Heart left ventricle (tissue), 16 donors: ENCODE measurements at regions not wholly inside any gene's neighbourhood (a gene's known extent, or its start where the extent isn't known, plus 50 kb on each side); places are given as distances from the start of the nearest gene placed in this dataset.

Experiments used
- ATAC-seq, 4 donors: fragments of 200-7000 bp; cut with Tn5 transposase; one replicate each; pipeline ENCODE4 v1.9.1; 2020 to 2022; ENCODE audit warnings: moderate library complexity in 4 of 4, mild to moderate bottlenecking in 3 of 4, moderate number of reproducible peaks in 1 of 4
- DNase-seq, 5 donors: peaks; one replicate each; pipeline ENCODE4 v3.0.0-alpha.2; 2020
- H3K27ac ChIP-seq, 12 donors: fragments of 200-600 bp; sonication (generic) in 4 of 12; one replicate each; pipeline versions ENCODE4 v1.5.0 to v1.8.0; 2016 to 2022; ENCODE audit warnings: mild to moderate bottlenecking in 2 of 12
- H3K27me3 ChIP-seq, 9 donors: fragments of 200-600 bp; sonication (generic) in 2 of 9; one replicate each; pipeline versions ENCODE4 v1.5.1 to v1.8.0; 2016 to 2022; ENCODE audit warnings: mild to moderate bottlenecking in 3 of 9
- H3K36me3 ChIP-seq, 9 donors: fragments of 200-600 bp; sonication (generic) in 2 of 9; one replicate each; pipeline versions ENCODE4 v1.5.0 to v1.8.0; 2018 to 2022; ENCODE audit warnings: mild to moderate bottlenecking in 2 of 9
- H3K4me1 ChIP-seq, 12 donors: fragments of 200-600 bp; sonication (generic) in 4 of 12; one replicate each; pipeline versions ENCODE4 v1.5.0 to v1.8.0; 2016 to 2022; ENCODE audit warnings: mild to moderate bottlenecking in 3 of 12
- H3K4me3 ChIP-seq, 12 donors: fragments of 200-600 bp; sonication (generic) in 4 of 12; one replicate each; pipeline versions ENCODE4 v1.5.0 to v1.8.0; 2017 to 2022; ENCODE audit warnings: mild to moderate bottlenecking in 9 of 12, moderate library complexity in 4 of 12
- H3K9me3 ChIP-seq, 12 donors: fragments of 200-600 bp; sonication (generic) in 4 of 12; one replicate each; pipeline versions ENCODE4 v1.5.0 to v1.8.0; 2016 to 2022; ENCODE audit warnings: mild to moderate bottlenecking in 1 of 12
- POLR2A ChIP-seq, 2 donors: fragments of 450-650 bp; IDR thresholded peaks; one replicate each; pipeline ENCODE4 v1.6.1; 2017; ENCODE audit warnings: antibody characterized with exemption in 2 of 2, mild to moderate bottlenecking in 2 of 2, moderate library complexity in 2 of 2
- whole genome bisulfite sequencing, 4 donors: extraction: QIAGEN DNeasy Blood & Tissue Kit in 2 of 4; methylation state at CpG; one replicate each; pipeline versions ENCODE4 v1.1.5 to v1.1.7; 2013 to 2018; 5-methylcytosine and 5-hydroxymethylcytosine counted together
- intact Hi-C, 10 donors: fragments of 100-400 bp; cut with DNase I; formaldehyde crosslinking; loops; one replicate each; pipeline versions ENCODE4 v1.11.1 to v1.14.2; 2022
- TF ChIP-seq, protein P1 (sequence below), 12 donors: fragments of 200-600 bp; sonication (generic) in 4 of 12; IDR thresholded peaks; one replicate each; pipeline versions ENCODE4 v1.5.0 to v1.8.0; 2018 to 2022; ENCODE audit warnings: antibody characterized with exemption in 12 of 12, mild to moderate bottlenecking in 5 of 12
- donor health status: ischemic (EF 13 %, LVEDD 7.1; RV severe dilation, severe dysfunction).
- donor health status: healthy with polysubstance abuse.
- donor health status: DM: no; HTN: yes; CAD: no.
- donor health status: DM: no; HTN: no; CAD: no.
- donor health status: ischemic (EF 25% LVEDD 6.9; RV normal size, moderate dysfunction).
- donor health status: ischemic (EF 25% LVEDD 5.7; RV mildly dilated, moderate dysfunction).
- donor health status: healthy.
- donor health status: DM: yes; HTN: yes; CAD: no.
- donor health status: ischemic (EF 35%, LVEDD 5.7; RV mildly dilated, moderate dysfunction).
- donor health status: nonischemic (EF 11% LVEDD 7.7; RV severe dilation, severe dysfunction).
- donor health status: DM: yes; HTN: yes; CAD: no.
- donor health status: PGD.
- donor health status: ischemic (EF 29% LVEDD 5.4; RV normal size, mild dysfunction).
- donor health status: nonischemic (EF 23%, LVEDD 6.1; RV moderate dilation, normal function).

DNA sequence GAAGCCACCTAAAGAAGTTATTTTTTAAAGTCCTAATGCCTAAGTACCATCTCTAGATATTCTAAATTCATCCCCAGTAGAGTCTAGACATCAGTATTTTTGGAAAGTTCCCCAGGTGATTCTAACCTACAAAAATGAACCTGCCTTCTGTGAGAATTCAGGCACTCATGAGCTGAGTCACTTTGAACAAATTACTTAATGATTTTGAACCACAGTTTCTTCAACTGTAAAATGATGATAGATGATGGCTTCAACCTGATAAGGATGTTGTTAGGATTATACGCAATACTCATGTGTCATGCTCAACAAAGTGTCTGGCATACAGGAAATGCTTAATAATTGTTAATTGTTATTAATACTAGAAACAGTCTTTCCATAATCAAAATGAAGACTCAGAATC lies 82.8 kb upstream of the OR5AK2 start:
- no peak for TF ChIP-seq POLR2A (IDR thresholded peaks at IDR 0.05)
- TF ChIP-seq, protein P1, sequence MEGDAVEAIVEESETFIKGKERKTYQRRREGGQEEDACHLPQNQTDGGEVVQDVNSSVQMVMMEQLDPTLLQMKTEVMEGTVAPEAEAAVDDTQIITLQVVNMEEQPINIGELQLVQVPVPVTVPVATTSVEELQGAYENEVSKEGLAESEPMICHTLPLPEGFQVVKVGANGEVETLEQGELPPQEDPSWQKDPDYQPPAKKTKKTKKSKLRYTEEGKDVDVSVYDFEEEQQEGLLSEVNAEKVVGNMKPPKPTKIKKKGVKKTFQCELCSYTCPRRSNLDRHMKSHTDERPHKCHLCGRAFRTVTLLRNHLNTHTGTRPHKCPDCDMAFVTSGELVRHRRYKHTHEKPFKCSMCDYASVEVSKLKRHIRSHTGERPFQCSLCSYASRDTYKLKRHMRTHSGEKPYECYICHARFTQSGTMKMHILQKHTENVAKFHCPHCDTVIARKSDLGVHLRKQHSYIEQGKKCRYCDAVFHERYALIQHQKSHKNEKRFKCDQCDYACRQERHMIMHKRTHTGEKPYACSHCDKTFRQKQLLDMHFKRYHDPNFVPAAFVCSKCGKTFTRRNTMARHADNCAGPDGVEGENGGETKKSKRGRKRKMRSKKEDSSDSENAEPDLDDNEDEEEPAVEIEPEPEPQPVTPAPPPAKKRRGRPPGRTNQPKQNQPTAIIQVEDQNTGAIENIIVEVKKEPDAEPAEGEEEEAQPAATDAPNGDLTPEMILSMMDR (IDR thresholded peaks at IDR 0.05), result no peak
- no peaks in the 10 kb centered on the region for H3K4me1 ChIP-seq
- H3K9me3 ChIP-seq, result no peaks in the 10 kb centered on the region
- intact Hi-C loops, result loop anchor here in 1 of 10 donors (10.0 kb wide), 1 partner anchor 61 kb away; no protein-coding TSS in a partner anchor
- H3K27me3 ChIP-seq, result no peaks in the 10 kb centered on the region
- no peaks in the 10 kb centered on the region for H3K36me3 ChIP-seq
- H3K4me3 ChIP-seq, result no peak overlapping the region
- ATAC-seq, result no peak
- no peak overlapping the region for H3K27ac ChIP-seq
- 86 to 95% (median 94%) methylated on average over 1 of the region's 1 CpG for WGBS, 4 donors
- DNase-seq, result no peak

DNA sequence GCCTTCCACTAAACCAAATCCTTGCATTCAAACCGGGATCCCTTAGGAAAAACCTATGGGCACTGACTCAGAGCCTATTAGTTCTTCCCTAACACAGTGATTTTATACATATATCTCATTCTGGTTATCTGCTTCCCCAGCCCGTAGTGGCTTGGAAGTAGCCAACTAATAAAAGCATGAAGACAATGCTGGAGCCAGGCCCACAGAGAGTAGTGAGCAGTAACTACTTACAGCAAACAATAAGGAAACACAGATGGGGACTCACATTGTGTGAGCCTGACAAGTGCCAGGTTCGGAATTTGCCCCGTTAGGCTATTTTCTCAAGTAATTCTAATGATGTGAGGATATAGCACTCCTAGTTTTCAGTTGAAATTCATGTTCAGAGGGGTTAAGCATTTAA lies 83.3 kb upstream of the OR5AK2 start:
- Histone ChIP-seq H3K36me3 (no peaks in the 10 kb centered on the region), H3K9me3 (no peaks in the 10 kb centered on the region), H3K4me3 (no peak overlapping the region), H3K4me1 (no peaks in the 10 kb centered on the region), H3K27me3 (no peaks in the 10 kb centered on the region), H3K27ac (no peak overlapping the region)
- 52 to 73% (median 64%) methylated on average over 4 of the region's 4 CpGs for WGBS, 4 donors
- DNase-seq (no peak), ATAC-seq (no peak)
- TF ChIP-seq POLR2A (IDR thresholded peaks at IDR 0.05), result no peak
- TF ChIP-seq, protein P1 (IDR thresholded peaks at IDR 0.05), result no peak
- intact Hi-C loops, result loop anchor here in 1 of 10 donors (10.0 kb wide), 1 partner anchor 61 kb away; no protein-coding TSS in a partner anchor

DNA sequence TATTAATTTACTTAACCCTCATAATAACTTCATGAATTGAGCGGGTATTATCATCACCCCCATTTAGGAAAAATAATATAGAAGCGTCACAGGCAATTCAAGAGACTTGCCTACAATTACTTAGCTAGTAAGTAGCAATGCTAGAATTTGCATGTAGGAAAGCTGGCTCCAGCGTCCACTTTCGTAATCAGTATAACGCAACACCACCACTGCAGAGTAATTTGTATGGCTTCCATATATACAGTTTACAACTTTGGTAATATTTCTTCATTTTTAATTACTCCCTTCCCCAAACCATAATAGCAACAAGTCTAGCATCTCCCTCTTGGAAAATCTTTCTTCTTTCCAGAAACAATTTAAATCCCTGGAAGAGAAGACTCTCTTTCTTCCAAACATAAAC lies 89.9 kb upstream of the OR5AK2 start:
- Histone ChIP-seq H3K27me3 (no peaks in the 10 kb centered on the region), H3K9me3 (no peaks in the 10 kb centered on the region), H3K27ac (no peak overlapping the region), H3K4me3 (no peak overlapping the region), H3K36me3 (no peaks in the 10 kb centered on the region), H3K4me1 (no peaks in the 10 kb centered on the region)
- no peak for ATAC-seq
- DNase-seq, result no peak
- no peak for TF ChIP-seq POLR2A (IDR thresholded peaks at IDR 0.05)
- TF ChIP-seq, protein P1 (IDR thresholded peaks at IDR 0.05), result no peak
- 88 to 95% (median 93%) methylated on average over 5 of the region's 5 CpGs for WGBS, 4 donors
- intact Hi-C loops, result no loop called here

DNA sequence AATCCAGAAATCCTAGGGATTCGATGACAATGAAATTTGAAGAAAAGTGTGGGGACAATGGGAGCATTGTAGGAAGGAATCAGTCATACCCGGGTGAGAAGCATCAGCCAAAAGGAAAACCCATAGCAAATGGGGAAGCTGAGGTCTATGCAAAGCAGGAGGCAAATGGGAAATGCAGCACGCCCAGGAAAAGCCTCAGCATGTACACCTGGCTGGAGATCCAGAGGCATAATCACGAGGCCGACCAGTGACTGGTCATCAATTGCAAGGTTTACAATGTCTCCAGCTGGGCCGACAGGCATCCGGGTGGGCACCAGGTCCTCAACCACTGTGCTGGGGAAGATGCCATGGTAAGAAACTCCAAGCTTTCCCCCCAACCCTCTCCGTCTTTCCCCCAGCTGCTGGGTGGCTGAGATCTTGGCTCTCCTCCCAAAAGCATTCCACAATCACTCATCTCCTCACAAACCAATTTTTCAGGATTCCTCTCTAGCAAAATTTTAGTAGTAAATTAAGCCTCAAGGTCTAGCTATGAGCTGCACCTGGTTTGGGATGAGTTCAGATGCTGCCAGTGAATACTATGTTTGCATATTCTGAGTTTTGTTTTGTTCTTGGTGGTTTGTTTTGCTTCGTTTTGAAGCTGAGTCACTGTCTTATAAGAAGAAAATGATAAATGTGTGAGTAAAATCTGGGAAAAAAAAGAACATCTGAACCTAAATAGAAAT lies 98.0 kb upstream of the OR5AK2 start:
- Histone ChIP-seq H3K4me3 (no peak overlapping the region), H3K27ac (no peak overlapping the region), H3K9me3 (no peaks in the 10 kb centered on the region), H3K36me3 (no peaks in the 10 kb centered on the region), H3K27me3 (peaks cover 0 to 4% (median 0%) of the 10 kb centered on the region in 9 donors), H3K4me1 (no peaks in the 10 kb centered on the region)
- ATAC-seq (no peak), DNase-seq (no peak)
- TF ChIP-seq, protein P1 (IDR thresholded peaks at IDR 0.05), result no peak
- TF ChIP-seq POLR2A (IDR thresholded peaks at IDR 0.05), result no peak
- intact Hi-C loops, result no loop called here
- WGBS, 4 donors, result 74 to 85% (median 81%) methylated on average over 9 of the region's 9 CpGs
